WTC11 (cell line): ENCODE measurements at regions not wholly inside any gene's neighbourhood (a gene's known extent, or its start where the extent isn't known, plus 50 kb on each side); places are given as distances from the start of the nearest gene placed in this dataset.

ENCODE experiments used
- ATF2 ChIP-seq: sonication (generic); formaldehyde crosslinking; IDR thresholded peaks from 2 replicates; pipeline ENCODE4 v1.8.1; 2022; ENCODE audit warnings: low read depth, missing genetic modification reagents, borderline replicate concordance
- CTCF ChIP-seq: fragments of 200-600 bp; IDR thresholded peaks from 2 replicates; pipeline ENCODE4 v1.8.0; 2022; ENCODE audit warnings: antibody characterized with exemption
- EMX1 ChIP-seq: fragments of 250-450 bp; sonication (Bioruptor Pico); IDR thresholded peaks from 2 replicates; pipeline ENCODE4 v1.8.0; 2021; ENCODE audit warnings: mild to moderate bottlenecking
- ETV6 ChIP-seq: sonication (generic); formaldehyde crosslinking; IDR thresholded peaks from 2 replicates; pipeline ENCODE4 v1.8.1; 2022; ENCODE audit warnings: mild to moderate bottlenecking, missing genetic modification reagents
- FOXJ3 ChIP-seq: sonication (generic); formaldehyde crosslinking; IDR thresholded peaks from 2 replicates; pipeline ENCODE4 v1.9.0; 2021; ENCODE audit warnings: missing genetic modification reagents, mild to moderate bottlenecking, borderline replicate concordance
- FOXP1 ChIP-seq: sonication (generic); formaldehyde crosslinking; IDR thresholded peaks from 2 replicates; pipeline ENCODE4 v1.8.0; 2022; ENCODE audit warnings: missing genetic modification reagents, mild to moderate bottlenecking, moderate library complexity, borderline replicate concordance
- FOXP4 ChIP-seq: sonication (generic); formaldehyde crosslinking; IDR thresholded peaks from 2 replicates; pipeline ENCODE4 v1.8.0; 2022; ENCODE audit warnings: mild to moderate bottlenecking, missing genetic modification reagents
- GABPB1 ChIP-seq: sonication (generic); formaldehyde crosslinking; IDR thresholded peaks from 2 replicates; pipeline ENCODE4 v1.8.1; 2023; ENCODE audit warnings: mild to moderate bottlenecking, missing genetic modification reagents
- HMGA2 ChIP-seq: fragments of 250-450 bp; sonication (Bioruptor Pico); IDR thresholded peaks from 2 replicates; pipeline ENCODE4 v1.4.0; 2021; ENCODE audit warnings: mild to moderate bottlenecking, moderate library complexity
- MAX ChIP-seq: sonication (generic); formaldehyde crosslinking; IDR thresholded peaks from 2 replicates; pipeline ENCODE4 v1.8.0; 2022; ENCODE audit warnings: mild to moderate bottlenecking, missing genetic modification reagents
- MXD4 ChIP-seq: fragments of 250-450 bp; sonication (Bioruptor Pico); IDR thresholded peaks from 2 replicates; pipeline ENCODE4 v1.8.0; 2021; ENCODE audit warnings: mild to moderate bottlenecking, moderate library complexity, borderline replicate concordance
- SP1 ChIP-seq: sonication (generic); formaldehyde crosslinking; conservative IDR thresholded peaks from 2 replicates; pipeline ENCODE4 v1.8.1; 2022; ENCODE audit warnings: missing genetic modification reagents
- TCF7 ChIP-seq: sonication (generic); formaldehyde crosslinking; IDR thresholded peaks from 2 replicates; pipeline ENCODE4 v1.8.0; 2022; ENCODE audit warnings: mild to moderate bottlenecking, low read depth, missing genetic modification reagents, moderate library complexity
- USF1 ChIP-seq: sonication (generic); formaldehyde crosslinking; IDR thresholded peaks from 2 replicates; pipeline ENCODE4 v1.8.0; 2022; ENCODE audit warnings: mild to moderate bottlenecking, missing genetic modification reagents

GRCh38 chr3:28836199-28836598, 444.7 kb upstream of the RBMS3 start:
- TF ChIP-seq ATF2 (CRISPR knock-in tag) (no peak), CTCF (no peak), MXD4 (CRISPR knock-in tag) (no peak), MAX (no peak), SP1 (CRISPR knock-in tag) (no peak), FOXP4 (CRISPR knock-in tag) (no peak), TCF7 (no peak), FOXP1 (CRISPR knock-in tag) (no peak), ETV6 (no peak), FOXJ3 (no peak), GABPB1 (CRISPR knock-in tag) (no peak), HMGA2 (CRISPR knock-in tag) (no peak), EMX1 (CRISPR knock-in tag) (no peak), USF1 (CRISPR knock-in tag) (no peak)
